Stimulated activated naive CD4-positive, alpha-beta T cell treated with Interleukin-2 at 50 U/mL for 16 hours (primary cell): ENCODE measurements at regions not wholly inside any gene's neighbourhood (a gene's known extent, or its start where the extent isn't known, plus 50 kb on each side); places are given as distances from the start of the nearest gene placed in this dataset.
"Not testable (repeated sequence)": the region's sequence is repeated elsewhere in the genome, so short reads cannot be mapped to it uniquely, and the experiment has no call there.

Source experiments
- DNase-seq: peaks from one replicate; lab custom pipeline; 2025; lab: John Stamatoyannopoulos, UW

DNA sequence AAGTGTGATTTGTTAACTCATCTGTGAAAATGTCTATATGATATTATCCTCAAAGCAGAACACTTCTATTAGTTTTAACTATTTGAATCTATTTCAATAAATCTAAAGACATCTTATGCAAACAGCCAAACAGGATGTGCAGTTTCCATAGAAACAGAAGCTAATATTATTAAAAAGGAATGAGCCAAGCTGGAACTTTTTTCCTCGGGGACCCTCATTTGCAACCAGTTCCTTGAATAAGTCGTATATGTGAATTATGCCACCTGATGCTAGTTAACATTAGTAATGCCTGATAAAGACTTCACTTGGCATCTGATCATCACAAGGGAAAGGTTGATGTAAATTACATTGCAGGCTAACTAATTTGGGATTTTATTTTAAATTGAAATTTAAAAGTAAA is 216.9 kb upstream of the SMLR1 start:
- DNase-seq = no peak

DNA sequence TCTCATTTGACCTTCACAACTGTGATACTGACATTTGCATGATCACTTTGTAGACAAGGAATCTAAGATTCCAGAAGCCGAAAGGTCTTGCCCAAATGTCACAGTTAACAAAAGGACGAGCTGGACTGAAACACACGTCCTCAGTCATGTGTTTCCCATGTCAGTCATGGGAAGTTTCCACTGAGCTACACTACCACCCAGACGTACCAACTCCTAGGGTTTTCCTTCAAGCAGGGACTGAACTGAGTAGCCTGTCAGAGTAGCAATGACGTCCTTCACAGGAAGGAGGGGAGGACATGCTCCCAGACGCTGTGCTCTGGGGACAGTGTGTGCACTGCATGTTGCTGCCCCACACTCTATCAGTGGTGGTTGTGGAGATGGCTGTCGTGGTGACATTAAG is 215.8 kb upstream of the SMLR1 start:
- no peak for DNase-seq

DNA sequence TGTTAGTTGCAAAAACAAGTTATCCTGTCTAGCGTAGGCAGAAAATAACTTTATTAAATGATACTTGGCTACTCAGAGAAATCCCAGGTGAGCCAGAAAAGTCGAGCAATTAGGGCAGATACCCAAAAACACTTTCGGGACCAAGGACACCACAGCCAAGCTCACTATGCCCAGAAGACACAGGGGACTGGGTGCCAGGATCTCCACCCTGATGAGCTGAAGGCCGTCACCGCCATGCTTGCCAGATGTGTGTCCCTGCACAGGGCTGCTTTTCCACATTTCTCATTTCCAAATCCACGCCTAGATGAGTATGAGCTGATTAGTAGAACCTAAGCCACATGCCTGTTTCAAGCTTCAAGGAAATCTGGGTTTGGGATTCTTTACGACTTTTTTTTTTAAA is 214.0 kb upstream of the SMLR1 start:
- no peak for DNase-seq

DNA sequence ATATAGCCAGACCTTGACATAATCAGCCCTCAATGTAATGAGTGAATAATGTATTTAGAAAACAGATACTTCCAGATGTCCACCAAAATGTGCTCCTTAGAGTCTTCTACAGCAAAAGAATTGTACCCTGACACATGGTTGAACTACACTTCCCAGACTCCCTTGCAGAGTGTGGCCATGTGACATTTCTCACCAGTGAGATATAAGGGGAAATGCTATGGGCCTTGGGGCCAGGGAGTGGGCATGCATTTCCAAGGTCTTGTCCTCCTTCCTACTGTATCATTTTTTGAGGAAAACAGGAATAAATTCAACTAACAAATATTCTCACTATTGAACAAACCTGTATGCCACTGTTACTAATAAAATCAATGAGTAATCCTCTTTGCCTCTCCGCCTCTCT is 211.4 kb upstream of the SMLR1 start:
- no peak for DNase-seq

DNA sequence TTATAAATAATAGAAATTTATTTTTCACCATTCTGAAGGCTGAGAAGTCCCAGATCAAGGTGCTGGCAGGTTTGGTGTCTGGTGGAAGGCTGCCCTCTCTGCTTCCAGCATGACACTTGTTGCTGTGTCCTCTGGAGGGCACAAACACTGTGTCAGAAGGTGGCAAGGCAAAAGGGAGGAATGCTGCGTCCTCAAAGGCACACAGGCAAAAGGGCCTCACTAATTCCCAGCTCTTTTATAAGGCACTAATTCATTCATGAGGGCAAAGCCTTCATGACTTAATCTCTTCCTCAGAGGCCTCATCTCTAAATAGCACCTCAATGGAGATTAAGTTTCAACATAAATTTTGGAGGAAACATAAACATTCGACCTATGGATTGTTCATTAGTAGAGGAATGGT is 209.5 kb upstream of the SMLR1 start:
- DNase-seq = no peak

DNA sequence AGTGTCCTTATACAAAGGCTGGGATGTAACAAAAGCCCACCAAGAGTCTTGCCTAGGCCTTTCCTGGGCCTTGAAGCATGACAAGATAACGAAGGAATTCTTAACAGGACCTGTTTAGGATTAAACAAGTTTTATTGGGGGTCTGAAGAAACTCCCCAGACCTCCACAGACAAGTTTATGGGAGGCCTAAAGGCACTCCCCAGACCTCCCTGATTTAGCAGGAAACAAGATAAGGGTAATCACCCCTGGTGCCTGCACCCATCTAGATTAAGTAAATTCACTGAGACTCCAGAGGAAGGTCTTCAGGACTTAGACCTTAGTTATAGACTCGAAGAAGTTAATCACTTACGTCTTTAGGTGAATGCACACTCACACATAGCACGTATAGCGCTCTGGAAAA is 208.4 kb upstream of the SMLR1 start:
- not testable (repeated sequence) for DNase-seq

DNA sequence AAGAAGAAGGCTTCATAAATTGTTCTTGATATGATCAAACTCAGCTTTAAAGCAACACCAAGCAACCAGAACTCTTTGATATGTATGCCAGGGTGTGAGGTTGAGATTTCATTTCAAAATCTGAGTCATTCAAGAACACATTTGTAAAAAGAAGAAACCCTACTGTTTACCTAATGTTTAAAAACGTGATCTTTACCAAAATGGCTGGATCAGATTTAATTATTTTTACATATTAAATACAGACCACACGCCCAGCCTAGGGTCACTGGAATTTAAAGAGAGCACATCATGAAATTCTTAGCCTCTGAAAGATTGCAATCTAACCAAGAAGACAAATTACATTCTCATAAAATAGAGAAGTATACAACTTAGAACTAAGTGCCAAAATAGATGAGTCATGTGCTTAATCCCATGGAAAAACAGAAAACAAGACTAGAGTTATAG is 206.8 kb upstream of the SMLR1 start:
- no peak for DNase-seq

DNA sequence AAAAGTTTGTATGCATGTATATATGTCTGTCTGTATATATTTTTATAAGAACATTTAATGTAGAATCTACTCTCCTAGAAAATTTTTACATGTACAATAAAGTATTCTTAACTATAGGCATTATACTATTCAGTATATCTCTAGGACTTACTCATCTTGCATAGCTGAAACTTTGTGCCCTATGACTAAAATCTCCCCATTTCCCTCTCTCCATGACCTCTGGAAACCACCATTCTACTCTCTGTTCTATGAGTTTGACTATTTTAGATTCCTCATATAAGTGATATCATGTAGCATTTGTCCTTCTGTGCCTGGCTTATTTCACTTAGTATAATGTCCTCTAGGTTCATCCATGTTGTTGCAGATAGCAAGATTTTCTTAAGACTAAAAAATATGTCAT is 205.1 kb upstream of the SMLR1 start:
- no peak for DNase-seq

DNA sequence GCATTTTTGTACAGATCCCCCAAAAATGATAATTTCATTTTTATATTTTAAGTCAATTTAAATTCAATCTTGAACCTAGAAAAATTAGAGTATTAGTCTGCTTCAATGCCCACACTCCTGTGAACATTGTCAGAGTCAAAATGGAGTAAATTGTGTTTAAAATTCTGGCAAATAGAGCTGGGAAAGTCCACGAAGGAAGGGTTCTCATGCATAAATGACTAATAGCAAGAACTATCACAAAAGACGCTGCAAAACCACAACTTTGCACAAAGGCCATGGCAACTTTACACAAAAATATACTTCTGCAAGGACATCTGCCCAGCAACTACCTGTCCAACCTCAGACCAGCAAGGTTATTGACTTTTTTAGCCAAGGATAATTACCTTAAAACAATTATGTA is 203.2 kb upstream of the SMLR1 start:
- DNase-seq = no peak

DNA sequence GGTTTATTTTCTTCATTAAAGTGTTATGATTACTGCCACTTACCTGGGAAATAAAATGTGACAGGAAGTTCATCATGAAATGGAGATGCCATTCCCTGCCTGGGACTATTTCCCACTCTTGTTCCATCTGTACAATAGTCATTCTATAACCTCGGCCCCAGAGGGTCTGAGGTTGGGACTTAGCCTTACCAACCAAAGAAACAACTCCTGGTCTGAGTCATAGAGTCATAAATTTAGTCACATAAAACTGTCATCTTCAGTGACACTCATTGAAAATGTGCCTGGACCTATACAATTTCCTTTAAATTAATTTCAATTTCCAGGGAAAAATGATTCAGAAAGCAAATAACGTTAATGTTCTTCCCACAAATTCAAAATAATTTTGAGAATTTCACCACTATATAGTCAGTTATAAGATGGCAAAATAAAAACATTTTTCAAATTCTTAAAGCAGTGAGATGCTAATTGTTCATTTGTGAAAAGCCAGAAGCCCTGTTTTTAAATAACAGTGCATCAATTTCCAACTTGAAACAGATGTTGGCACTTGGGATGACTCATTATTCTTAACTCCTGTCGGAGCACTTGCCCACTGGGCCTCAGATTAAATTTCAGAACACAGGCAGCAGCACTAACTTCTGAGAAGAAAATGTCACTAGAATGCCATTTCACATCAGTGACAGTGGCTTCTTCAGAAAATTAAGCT is 201.2 kb upstream of the SMLR1 start:
- DNase-seq = no peak

DNA sequence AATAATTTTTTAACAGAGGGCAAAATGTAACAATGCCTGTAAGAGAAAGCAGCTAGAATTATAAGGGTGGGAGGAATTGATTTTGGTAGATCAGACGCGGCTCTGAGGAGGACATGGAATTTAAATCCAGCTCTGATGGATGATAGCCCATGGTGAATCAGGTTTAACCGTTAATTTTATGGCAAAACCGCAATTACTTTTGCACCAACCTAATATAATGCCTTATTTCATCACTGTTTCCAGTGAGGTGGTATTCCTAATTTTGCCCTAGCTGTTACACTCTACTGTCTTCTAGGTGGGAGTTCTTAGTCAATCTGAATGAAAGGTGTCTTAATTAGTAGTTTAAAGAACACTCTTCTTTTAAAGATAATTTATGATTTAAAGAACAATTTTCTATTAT is 198.3 kb upstream of the SMLR1 start:
- no peak for DNase-seq

DNA sequence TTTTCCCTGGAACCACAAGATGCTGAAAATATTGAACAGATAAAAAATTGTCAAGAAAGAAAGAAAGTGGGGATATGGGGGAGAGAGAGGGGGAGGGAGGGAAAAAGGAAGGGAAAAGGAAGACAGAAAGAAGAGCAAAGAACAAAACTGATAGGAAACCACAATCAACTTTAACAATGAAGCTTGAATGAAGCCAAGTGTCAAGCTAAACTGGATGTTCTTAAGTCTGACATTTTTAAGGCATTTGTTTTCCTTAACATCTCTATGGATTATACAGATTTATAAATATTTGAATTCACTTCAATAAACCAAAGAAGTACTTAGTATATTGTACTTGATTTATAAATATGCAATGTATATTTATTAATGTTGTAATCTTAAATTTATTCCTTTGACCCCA is 197.6 kb upstream of the SMLR1 start:
- DNase-seq = no peak

DNA sequence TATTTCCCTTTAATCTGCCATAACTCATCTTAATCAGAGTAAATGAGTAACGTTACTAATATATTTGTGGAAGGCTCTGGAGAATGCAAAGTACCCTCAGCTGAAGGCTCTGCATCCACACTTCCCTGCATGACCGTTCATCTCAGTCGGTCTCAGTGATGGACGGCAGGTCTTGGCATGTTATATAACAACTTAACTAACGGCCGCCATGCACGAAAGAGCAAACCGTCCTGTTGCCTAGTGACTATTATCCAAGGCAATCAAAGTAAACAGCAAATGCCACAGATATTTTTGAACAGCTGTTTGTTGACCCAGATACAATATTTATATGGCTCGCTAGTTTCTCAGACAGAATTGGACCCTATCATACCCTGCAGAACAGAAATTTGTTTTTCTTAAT is 194.9 kb upstream of the SMLR1 start:
- DNase-seq = no peak

DNA sequence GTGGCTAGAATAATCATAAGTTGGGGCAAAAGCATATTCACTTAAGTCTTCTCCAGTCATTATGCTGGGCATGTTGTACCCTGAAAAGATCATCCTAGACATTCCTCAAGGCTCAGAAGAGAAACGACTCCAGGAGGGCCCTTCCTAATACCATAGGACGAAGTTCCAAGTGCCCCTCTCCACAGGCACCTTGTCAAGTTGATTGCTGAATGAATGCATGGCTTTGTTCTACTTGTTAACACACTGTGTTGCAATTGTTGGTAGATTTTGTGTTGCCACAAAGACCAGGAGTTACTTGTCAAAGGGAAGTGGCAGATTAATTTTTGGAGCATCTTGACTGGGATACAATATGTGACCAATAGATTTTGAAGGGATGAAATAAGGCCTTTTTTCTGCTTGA is 194.3 kb upstream of the SMLR1 start:
- no peak for DNase-seq

DNA sequence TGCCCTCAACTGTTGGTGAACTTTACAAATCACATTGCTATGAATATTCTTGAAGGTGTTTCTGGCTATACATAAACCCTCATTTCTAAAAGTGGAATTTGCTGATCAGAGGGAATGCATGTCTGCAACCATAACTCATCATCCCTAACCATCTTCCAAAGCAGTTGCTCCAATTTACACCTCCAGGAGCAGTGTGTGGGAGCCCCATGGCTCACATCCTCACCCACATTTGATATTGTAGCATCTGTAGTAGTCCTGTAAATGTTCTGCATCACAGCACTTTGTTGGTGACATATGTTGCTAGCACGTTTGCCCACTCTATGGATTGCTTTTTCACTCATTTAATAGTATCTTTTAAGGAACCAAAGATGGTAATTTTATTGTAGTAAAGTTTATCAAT is 183.8 kb upstream of the SMLR1 start:
- DNase-seq = no peak

DNA sequence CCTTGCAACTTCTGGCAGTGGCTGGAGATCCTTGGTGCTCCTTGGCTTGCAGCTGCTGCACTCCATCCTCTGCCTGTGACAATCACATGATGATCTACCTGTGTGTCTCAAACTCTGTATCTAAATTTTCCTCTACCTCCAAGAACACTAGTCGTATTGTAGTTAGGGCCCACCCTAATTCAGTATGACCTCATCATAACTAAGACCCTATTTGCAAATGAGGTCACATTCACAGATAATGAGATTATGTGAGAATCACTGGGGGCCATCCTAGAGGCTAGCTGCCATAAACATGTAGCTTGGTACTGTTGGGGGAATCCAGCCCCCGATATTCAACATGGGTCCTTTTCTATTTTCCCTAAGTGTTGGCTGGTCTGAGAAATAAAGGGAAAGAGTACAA is 183.0 kb upstream of the SMLR1 start:
- DNase-seq = no peak

DNA sequence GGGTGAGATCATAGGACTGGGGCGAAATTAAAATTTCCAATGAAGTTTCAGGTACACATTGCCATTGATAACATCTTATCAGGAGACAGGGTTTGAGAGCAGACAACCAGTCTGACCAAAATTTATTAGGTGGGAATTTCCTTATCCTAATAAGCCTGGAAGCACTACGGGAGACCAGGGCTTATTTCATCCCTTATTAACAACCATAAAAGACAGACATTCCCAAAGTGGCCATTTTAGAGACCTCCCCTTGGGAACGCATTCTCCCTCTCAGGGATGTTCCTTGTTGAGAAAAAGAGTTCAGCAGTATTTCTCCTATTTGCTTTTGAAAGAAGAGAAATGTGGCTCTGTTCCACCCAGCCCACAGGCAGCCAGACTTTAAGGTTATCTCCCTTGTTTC is 182.4 kb upstream of the SMLR1 start:
- not testable (repeated sequence) for DNase-seq

DNA sequence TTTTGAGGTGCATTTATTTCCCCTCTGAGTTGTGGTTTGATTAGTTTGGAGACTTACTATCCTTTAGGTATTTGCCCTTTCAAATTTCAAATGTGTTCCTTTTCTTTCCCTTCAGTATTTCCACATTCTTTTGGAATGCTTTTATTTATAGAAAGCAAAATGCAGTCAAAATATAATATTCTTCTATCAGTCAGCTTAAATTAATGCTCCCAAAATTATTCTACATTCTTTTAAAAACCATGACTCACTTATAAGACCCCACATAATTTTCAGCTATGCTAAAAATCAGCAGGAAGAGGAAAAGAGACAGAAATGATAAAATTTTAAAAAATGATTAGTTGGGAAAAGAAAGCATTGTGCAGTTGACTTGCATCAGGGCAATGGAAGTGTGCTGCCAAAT is 180.0 kb upstream of the SMLR1 start:
- DNase-seq = no peak

DNA sequence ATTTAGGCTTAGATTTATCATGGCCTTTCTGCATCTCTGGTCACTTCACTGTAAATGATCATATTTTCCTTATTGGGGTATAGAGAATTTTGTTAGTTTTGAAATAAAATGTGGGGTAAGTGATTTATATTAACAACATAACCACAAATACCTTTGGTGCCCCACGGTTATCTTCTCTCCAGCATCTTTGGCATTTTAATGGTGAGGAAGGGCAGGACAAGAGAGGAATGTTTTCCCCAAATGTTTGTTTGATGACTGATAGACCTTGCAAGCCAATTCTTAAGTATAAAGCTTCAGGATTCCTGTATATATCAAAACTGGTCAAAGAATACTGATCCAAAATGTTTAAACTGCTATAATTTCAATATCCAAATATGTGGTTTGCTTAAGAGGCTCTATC is 171.6 kb upstream of the SMLR1 start:
- DNase-seq = no peak

DNA sequence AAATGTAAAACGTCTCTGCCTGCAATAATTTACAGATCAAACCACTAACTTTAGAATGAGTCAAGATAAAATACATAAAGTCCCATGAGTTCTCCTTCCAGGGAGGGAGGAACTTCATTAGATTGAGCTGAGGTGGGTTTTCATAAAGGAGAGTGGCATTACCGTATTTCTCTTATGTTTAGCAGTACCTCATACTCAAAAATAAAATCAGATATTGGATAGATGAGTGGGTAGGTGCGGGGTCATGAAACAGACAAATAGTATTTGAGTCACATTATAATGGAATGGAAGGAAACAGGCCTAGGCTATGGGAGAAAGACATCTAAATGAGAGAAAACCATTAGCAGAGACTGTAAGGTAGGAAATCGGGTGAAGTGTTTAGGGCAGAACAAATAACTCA is 166.1 kb upstream of the SMLR1 start:
- DNase-seq = no peak

DNA sequence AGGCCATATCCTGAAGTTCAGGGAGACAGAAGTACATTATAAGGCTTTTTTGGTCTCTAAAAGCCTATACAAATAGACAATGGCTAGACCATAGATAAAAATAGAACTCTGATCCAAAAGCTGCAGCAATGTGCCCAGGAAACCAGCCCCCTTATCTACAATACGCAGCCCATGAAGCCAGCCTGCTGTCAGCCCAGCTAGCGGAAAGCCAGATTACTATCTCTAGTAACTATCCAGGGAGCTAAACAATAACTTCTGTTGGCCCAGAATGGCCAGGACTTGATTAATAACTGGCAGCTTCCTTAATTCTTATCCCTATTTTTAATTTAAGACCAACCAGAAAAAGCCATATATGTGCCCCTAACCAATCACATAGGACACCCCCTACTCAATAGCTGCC is 160.4 kb upstream of the SMLR1 start:
- no peak for DNase-seq

DNA sequence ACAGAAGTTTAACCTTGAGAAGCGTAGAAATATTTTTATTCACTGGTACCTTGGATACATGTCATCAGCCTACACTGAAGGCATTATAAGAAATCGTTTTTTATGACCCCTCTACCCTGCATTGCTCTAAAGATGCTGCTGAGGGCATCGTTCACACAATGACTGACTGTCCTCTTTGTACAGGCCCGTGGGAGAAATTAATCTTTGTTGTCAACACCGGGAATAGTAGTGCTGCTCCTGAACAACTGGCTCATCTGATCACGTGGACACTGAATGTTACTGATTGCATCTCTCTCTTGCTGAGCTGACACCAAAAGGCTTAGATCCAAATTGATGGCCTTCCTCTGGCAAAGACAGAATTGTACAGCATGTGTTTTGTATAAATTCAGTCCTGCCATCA is 157.1 kb upstream of the SMLR1 start:
- DNase-seq = no peak

DNA sequence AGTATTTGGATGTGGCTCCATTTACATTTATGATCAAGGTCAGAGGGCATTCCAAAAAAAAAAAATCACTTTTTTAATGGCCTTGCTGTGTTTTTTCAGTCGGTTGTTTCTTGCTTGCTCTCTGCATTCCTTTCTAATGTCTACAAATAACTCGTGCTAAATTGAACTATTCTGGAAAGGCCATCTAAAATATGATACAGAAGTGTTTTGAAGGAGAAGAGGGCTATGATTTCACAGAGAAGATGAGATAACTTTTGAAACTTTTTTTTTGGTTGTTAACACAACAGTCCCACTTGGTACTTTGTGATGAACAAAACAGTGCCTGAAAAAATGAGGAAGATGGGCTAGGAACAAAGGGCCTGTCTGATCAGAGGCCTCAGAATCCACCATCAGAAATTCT is 156.1 kb upstream of the SMLR1 start:
- DNase-seq = no peak

DNA sequence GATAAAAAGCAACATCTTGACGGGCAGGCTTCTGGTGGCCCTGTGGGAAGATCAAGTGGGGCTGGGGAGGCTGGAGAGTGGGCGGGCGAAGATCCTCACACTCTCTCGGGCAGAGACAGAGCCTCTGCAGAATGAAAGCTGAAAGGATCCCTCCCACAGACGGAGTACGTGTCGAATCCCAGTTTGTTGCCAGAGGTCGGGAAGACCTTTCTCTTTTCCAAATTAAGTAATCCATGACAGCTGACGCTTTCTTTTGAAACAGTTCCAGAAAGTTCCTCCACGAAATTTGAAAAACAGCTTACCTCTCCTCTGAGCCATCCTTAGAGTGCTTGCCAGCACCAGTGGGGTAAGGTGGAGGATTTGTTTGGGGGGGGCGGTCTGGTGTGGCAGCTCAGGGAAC is 155.6 kb upstream of the SMLR1 start:
- DNase-seq = no peak

DNA sequence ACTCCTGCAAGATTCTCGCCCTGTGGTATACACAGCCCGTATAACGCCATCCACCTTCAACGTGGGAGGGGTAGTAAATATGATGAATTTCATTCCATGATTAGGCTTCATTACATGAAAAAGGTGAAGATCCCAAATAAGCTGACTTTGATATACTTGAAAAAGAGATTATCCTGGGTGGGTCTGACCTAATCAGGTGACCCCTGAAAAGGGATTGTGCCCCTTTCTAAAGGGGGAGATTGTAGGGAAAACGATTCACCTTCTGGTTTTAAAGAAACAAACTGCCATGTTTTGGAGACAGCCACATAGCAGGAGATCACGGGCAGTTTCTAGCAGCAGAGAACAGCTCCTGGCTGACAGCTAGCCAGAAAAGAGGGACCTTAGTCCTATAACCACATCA is 155.1 kb upstream of the SMLR1 start:
- no peak for DNase-seq
